ENCODE measurements at regions not wholly inside any gene's neighbourhood (a gene's known extent, or its start where the extent isn't known, plus 50 kb on each side); places are given as distances from the start of the nearest gene placed in this dataset.

DNA sequence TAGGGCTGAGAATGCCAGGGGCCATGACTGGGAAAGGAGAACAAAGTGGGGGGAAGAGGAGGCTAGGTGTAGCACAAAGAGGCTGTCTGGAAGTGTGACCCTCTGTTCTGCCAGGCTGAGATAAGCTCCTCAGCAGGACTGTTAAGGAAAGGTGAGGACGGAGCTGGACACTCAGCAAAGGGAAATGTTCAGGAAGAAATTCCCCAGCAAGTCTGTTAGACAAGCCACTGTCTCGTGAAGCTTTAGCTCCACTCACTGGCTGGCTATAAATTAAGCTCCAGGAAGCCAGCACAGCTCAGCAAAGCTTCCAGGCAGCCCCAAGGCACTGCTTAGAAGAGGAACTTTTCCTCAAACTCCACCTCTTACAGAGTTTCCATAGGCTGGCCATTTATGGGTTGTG is 181.2 kb upstream of the API5 start:
- no peak for TF ChIP-seq EZH2 (IDR thresholded peaks at IDR 0.05; ENCODE audit: borderline replicate concordance, low read length)
- TF ChIP-seq, protein P1, sequence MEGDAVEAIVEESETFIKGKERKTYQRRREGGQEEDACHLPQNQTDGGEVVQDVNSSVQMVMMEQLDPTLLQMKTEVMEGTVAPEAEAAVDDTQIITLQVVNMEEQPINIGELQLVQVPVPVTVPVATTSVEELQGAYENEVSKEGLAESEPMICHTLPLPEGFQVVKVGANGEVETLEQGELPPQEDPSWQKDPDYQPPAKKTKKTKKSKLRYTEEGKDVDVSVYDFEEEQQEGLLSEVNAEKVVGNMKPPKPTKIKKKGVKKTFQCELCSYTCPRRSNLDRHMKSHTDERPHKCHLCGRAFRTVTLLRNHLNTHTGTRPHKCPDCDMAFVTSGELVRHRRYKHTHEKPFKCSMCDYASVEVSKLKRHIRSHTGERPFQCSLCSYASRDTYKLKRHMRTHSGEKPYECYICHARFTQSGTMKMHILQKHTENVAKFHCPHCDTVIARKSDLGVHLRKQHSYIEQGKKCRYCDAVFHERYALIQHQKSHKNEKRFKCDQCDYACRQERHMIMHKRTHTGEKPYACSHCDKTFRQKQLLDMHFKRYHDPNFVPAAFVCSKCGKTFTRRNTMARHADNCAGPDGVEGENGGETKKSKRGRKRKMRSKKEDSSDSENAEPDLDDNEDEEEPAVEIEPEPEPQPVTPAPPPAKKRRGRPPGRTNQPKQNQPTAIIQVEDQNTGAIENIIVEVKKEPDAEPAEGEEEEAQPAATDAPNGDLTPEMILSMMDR (conservative IDR thresholded peaks at IDR 0.05 in 1 of 2, IDR thresholded peaks at IDR 0.05 in 1 of 2; ENCODE audit: extremely low read depth in 1 of 2, insufficient read depth in 1 of 2, low read depth in 1 of 2, low read length in 2 of 2), result no peak
